Tibial nerve (tissue), 4 donors: ENCODE measurements at regions not wholly inside any gene's neighbourhood (a gene's known extent, or its start where the extent isn't known, plus 50 kb on each side); places are given as distances from the start of the nearest gene placed in this dataset.

Source experiments
- DNase-seq, 2 donors: peaks; one replicate each; pipeline ENCODE4 v3.0.0-alpha.2; 2019; ENCODE audit warnings: low spot score in 2 of 2
- H3K27ac ChIP-seq, 4 donors: fragments of 200-600 bp; sonication (generic) in 3 of 4; one replicate each; pipeline ENCODE4 v1.5.1; 2017 to 2019; ENCODE audit warnings: mild to moderate bottlenecking in 1 of 4
- H3K27me3 ChIP-seq, 2 donors: fragments of 200-600 bp; sonication (generic) in 1 of 2; one replicate each; pipeline versions ENCODE4 v1.5.1 to v1.6.0; 2017 to 2019
- H3K36me3 ChIP-seq, 3 donors: fragments of 200-600 bp; sonication (generic); one replicate each; pipeline ENCODE4 v1.5.1; 2018 to 2019
- H3K4me1 ChIP-seq, 4 donors: fragments of 200-600 bp; sonication (generic) in 3 of 4; one replicate each; pipeline ENCODE4 v1.5.1; 2017 to 2019
- H3K4me3 ChIP-seq, 4 donors: fragments of 200-600 bp; sonication (generic) in 3 of 4; one replicate each; pipeline ENCODE4 v1.5.1; 2017 to 2019; ENCODE audit warnings: mild to moderate bottlenecking in 1 of 4, moderate library complexity in 1 of 4
- H3K9me3 ChIP-seq, 4 donors: fragments of 200-600 bp; sonication (generic) in 3 of 4; one replicate each; pipeline ENCODE4 v1.5.1; 2017 to 2019
- EP300 ChIP-seq, 2 donors: sonication (generic); formaldehyde crosslinking; IDR thresholded peaks; one replicate each; pipeline ENCODE4 v1.6.1; 2017; ENCODE audit warnings: antibody characterized with exemption in 2 of 2, mild to moderate bottlenecking in 1 of 2
- POLR2A ChIP-seq, 2 donors: fragments of 450-650 bp; IDR thresholded peaks; one replicate each; pipeline ENCODE4 v1.6.1; 2017; ENCODE audit warnings: antibody characterized with exemption in 2 of 2, mild to moderate bottlenecking in 2 of 2, moderate library complexity in 2 of 2
- WGBS, 2 donors: methylation state at CpG; one replicate each; pipeline ENCODE4 v1.1.5; 2018; 5-methylcytosine and 5-hydroxymethylcytosine counted together
- TF ChIP-seq, protein P1 (sequence below), 5 experiments: fragments of 200-600 bp in 3 of 5; fragments of 450-650 bp in 2 of 5; sonication (generic) in 3 of 5; IDR thresholded peaks; one replicate each; pipeline ENCODE4 v1.5.1; 2016 to 2019; ENCODE audit warnings: antibody characterized with exemption in 5 of 5, mild to moderate bottlenecking in 3 of 5, moderate library complexity in 2 of 5

DNA sequence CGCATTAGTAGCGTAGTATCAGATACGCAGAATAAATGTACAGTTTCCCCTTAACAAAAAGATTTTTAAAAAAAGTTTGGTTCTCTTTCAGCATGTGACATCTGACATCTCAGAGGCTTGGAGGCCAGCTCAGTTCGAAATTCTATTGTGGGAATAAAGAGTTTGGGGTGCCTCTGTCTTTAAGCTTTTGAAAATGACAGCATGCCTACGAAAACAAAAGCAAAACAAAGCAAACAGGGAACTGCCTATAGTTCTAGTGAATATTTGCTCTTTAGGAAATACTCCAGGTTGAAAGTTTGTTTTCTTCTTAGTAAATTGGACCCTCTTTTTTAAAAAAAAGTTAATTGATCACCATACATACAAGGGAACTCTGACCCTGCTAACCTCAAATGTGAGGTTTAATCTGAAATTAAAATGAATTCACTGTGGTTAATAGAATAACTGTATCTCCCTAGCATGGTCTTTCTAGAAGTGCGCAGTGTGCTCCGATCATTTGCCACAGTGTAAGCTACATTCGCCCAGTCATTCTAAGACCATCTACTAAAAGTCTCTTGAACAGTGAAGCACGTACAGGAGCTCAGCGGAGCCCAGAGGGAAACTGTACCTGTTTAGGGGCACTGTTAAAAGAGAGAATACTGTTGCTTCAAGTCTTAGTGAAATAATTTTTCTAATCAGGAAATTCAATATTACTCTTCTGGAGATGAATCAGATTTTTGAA, 347.0 kb upstream of the CDH2 start:
- H3K4me3 ChIP-seq: no peak overlapping the region
- 82 to 85% methylated on average over 10 of the region's 10 CpGs for WGBS, 2 donors
- no peak for DNase-seq

DNA sequence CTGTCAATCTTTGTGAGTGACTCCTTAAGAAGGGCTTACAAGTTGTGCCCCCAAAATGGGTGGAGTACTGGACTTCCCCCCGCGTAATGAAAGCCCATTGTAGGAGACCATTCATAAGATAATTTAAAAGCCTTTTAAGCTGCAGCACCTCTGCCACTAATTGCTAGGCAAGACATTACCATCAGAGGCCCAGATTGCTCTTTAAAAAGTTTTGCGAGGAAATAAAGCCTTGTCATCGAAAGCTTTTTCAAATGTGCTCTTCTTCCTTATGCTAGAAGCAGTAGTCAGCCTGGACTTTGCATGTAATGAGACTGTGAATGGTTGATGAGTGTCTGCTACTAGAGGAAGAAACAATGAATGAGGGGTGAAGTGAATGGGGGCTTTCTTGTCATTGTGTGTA, 345.3 kb upstream of the CDH2 start:
- WGBS, 2 donors: 43 to 45% methylated on average over 4 of the region's 4 CpGs
- no peak overlapping the region for H3K27ac ChIP-seq
- H3K4me3 ChIP-seq: no peak overlapping the region
- H3K4me1 ChIP-seq: no peaks in the 10 kb centered on the region
- no peaks in the 10 kb centered on the region for H3K27me3 ChIP-seq
- H3K9me3 ChIP-seq: peaks cover 0 to 9% (median 0%) of the 10 kb centered on the region in 4 donors
- no peak for DNase-seq
- TF ChIP-seq, protein P1, sequence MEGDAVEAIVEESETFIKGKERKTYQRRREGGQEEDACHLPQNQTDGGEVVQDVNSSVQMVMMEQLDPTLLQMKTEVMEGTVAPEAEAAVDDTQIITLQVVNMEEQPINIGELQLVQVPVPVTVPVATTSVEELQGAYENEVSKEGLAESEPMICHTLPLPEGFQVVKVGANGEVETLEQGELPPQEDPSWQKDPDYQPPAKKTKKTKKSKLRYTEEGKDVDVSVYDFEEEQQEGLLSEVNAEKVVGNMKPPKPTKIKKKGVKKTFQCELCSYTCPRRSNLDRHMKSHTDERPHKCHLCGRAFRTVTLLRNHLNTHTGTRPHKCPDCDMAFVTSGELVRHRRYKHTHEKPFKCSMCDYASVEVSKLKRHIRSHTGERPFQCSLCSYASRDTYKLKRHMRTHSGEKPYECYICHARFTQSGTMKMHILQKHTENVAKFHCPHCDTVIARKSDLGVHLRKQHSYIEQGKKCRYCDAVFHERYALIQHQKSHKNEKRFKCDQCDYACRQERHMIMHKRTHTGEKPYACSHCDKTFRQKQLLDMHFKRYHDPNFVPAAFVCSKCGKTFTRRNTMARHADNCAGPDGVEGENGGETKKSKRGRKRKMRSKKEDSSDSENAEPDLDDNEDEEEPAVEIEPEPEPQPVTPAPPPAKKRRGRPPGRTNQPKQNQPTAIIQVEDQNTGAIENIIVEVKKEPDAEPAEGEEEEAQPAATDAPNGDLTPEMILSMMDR (IDR thresholded peaks at IDR 0.05): no peak
- TF ChIP-seq POLR2A (IDR thresholded peaks at IDR 0.05) (no peak), EP300 (IDR thresholded peaks at IDR 0.05) (no peak)
- H3K36me3 ChIP-seq: no peaks in the 10 kb centered on the region

More for the DNA sequence above, 347.0 kb upstream of the CDH2 start:
- Histone ChIP-seq H3K27ac (no peak overlapping the region), H3K9me3 (peaks cover 0 to 6% (median 0%) of the 10 kb centered on the region in 4 donors), H3K36me3 (no peaks in the 10 kb centered on the region), H3K4me1 (no peaks in the 10 kb centered on the region), H3K27me3 (no peaks in the 10 kb centered on the region)
- TF ChIP-seq, protein P1 (IDR thresholded peaks at IDR 0.05): no peak
- TF ChIP-seq POLR2A (IDR thresholded peaks at IDR 0.05) (no peak), EP300 (IDR thresholded peaks at IDR 0.05) (no peak)

DNA sequence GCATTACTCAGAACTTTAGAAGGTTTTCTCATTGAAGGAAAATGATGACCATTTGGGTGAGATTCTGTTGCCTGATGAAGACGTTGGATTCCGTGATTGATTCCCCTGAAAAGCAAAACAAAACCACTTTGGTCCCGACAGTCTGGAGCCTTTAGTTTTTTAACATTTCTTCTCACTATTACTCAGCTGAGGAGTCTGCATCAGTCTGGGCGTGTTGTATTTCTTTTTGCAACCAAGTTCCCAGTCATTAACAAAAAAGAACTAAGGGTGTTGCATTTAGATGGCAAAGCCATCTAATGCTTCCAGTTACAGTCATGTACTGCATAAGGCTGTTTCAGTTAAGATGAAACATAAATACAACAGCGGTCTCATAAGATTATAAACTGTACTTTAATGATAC, 343.1 kb upstream of the CDH2 start:
- no peaks in the 10 kb centered on the region for H3K4me1 ChIP-seq
- H3K27me3 ChIP-seq: no peaks in the 10 kb centered on the region
- 91 to 96% methylated on average over 5 of the region's 5 CpGs for WGBS, 2 donors
- H3K4me3 ChIP-seq: no peak overlapping the region
- TF ChIP-seq POLR2A (IDR thresholded peaks at IDR 0.05) (no peak), EP300 (IDR thresholded peaks at IDR 0.05) (no peak)
- TF ChIP-seq, protein P1 (IDR thresholded peaks at IDR 0.05): no peak
- H3K27ac ChIP-seq: no peak overlapping the region
- H3K9me3 ChIP-seq: peaks cover 0 to 9% (median 0%) of the 10 kb centered on the region in 4 donors
- H3K36me3 ChIP-seq: no peaks in the 10 kb centered on the region
- no peak for DNase-seq

DNA sequence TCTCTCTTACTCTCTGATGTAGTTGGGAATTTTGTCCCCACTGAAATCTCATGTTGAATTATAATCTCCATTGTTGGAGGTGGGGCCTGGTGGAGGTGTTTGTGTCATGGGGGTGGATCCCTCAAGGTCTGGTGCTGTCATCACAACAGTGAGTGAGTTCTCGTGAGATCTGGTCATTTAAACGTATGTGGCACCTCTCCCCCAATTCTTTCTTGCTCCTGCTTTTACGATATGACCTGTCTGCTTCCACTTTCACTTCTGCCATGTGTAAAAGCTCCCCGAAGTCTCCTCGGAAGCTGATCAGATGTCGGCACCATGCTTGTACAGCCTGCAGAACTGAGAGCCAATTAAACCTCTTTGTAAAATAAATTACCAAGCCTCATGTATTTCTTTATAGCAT, 337.8 kb upstream of the CDH2 start:
- Histone ChIP-seq H3K4me3 (no peak overlapping the region), H3K4me1 (no peaks in the 10 kb centered on the region), H3K27me3 (no peaks in the 10 kb centered on the region), H3K9me3 (peaks cover 0 to 3% (median 0%) of the 10 kb centered on the region in 4 donors), H3K36me3 (no peaks in the 10 kb centered on the region), H3K27ac (no peak overlapping the region)
- TF ChIP-seq EP300 (IDR thresholded peaks at IDR 0.05) (no peak), POLR2A (IDR thresholded peaks at IDR 0.05) (no peak)
- TF ChIP-seq, protein P1 (IDR thresholded peaks at IDR 0.05): no peak
- no peak for DNase-seq
- 81 to 88% methylated on average over 6 of the region's 6 CpGs for WGBS, 2 donors

DNA sequence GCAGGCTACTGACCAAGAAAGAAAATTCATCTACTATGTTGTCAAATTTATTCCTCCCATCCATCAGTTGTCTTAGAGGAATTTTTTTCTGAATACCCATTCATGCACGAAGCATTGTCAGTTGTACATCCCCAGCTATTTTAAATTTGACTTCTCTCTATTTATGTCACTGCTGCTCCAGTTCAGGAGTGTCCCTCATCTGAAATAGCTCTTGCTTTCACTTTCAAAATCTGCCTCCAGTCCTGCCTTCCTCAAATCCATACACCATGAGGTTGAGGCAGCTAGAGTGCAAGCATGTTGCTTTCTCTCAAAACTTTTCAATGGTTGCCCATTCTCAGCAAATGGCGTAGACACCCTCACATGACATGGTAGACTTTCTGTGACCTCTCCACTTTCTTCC, 335.4 kb upstream of the CDH2 start:
- Histone ChIP-seq H3K27me3 (no peaks in the 10 kb centered on the region), H3K36me3 (no peaks in the 10 kb centered on the region), H3K27ac (no peak overlapping the region), H3K4me1 (no peaks in the 10 kb centered on the region), H3K9me3 (no peaks in the 10 kb centered on the region), H3K4me3 (no peak overlapping the region)
- TF ChIP-seq, protein P1 (IDR thresholded peaks at IDR 0.05): no peak
- TF ChIP-seq POLR2A (IDR thresholded peaks at IDR 0.05): no peak
- TF ChIP-seq EP300 (IDR thresholded peaks at IDR 0.05): no peak
- no peak for DNase-seq
- WGBS, 2 donors: 59 to 64% methylated on average over 2 of the region's 2 CpGs
